Stomach (tissue), 8 donors: ENCODE measurements at regions not wholly inside any gene's neighbourhood (a gene's known extent, or its start where the extent isn't known, plus 50 kb on each side); places are given as distances from the start of the nearest gene placed in this dataset.

ENCODE experiments used
- DNase-seq, 2 donors: peaks; one replicate each; pipeline versions ENCODE4 v3.0.0 to v3.0.0-alpha.2; 2013 to 2019
- H3K27ac ChIP-seq, 5 donors: fragments of 200-600 bp in 4 of 5; sonication (generic) in 4 of 5; one replicate each; pipeline ENCODE4 v1.5.1; 2013 to 2019; ENCODE audit warnings: mild to moderate bottlenecking in 1 of 5, moderate library complexity in 1 of 5
- H3K27me3 ChIP-seq, 3 donors: fragments of 200-600 bp; sonication (generic); one replicate each; pipeline ENCODE4 v1.5.1; 2017 to 2019; ENCODE audit warnings: mixed run types in 1 of 3
- H3K36me3 ChIP-seq, 4 donors: fragments of 200-600 bp; sonication (generic); 1 replicate in 3 of 4; 2 replicates in 1 of 4; pipeline ENCODE4 v1.5.1; 2016 to 2019
- H3K4me1 ChIP-seq, 4 donors: fragments of 200-600 bp; sonication (generic); one replicate each; pipeline ENCODE4 v1.5.1; 2016 to 2019
- H3K4me3 ChIP-seq, 4 donors: fragments of 200-600 bp; sonication (generic) in 3 of 4; one replicate each; pipeline ENCODE4 v1.5.1; 2016 to 2019; ENCODE audit warnings: mild to moderate bottlenecking in 1 of 4
- H3K9me3 ChIP-seq, 4 donors: fragments of 200-600 bp; sonication (generic); one replicate each; pipeline ENCODE4 v1.5.1; 2016 to 2019
- CTCF ChIP-seq, 7 experiments: fragments of 450-650 bp in 4 of 7; fragments of 200-600 bp in 3 of 7; sonication (generic) in 3 of 7; IDR thresholded peaks; one replicate each; pipeline ENCODE4 v1.5.1; 2016 to 2019; ENCODE audit warnings: antibody characterized with exemption in 7 of 7, control low read depth in 2 of 7, mild to moderate bottlenecking in 1 of 7
- EP300 ChIP-seq: sonication (generic); formaldehyde crosslinking; IDR thresholded peaks from one replicate; pipeline ENCODE4 v1.6.1; 2017; ENCODE audit warnings: antibody characterized with exemption
- POLR2A ChIP-seq, 4 donors: fragments of 450-650 bp; IDR thresholded peaks; one replicate each; pipeline ENCODE4 v1.6.1; 2016; ENCODE audit warnings: antibody characterized with exemption in 4 of 4, control low read depth in 2 of 4, mild to moderate bottlenecking in 1 of 4, moderate library complexity in 1 of 4
- POLR2AphosphoS5 ChIP-seq, 3 donors: sonication (generic); formaldehyde crosslinking; IDR thresholded peaks; one replicate each; pipeline ENCODE4 v1.6.1; 2016; ENCODE audit warnings: antibody characterized with exemption in 3 of 3
- WGBS, 5 donors: extraction: QIAGEN DNeasy Blood & Tissue Kit in 3 of 5; methylation state at CpG; one replicate each; pipeline versions ENCODE4 v1.1.5 to v1.1.7; 2013 to 2018; 5-methylcytosine and 5-hydroxymethylcytosine counted together
- intact Hi-C: fragments of 100-400 bp; cut with DNase I; formaldehyde crosslinking; loops from one replicate; pipeline ENCODE4 v1.15.1; 2023; ENCODE audit warnings: low total_unique reads
- donor health status: healthy with polysubstance abuse.
- donor health status: Bipolar disorder and iron deficiency.
- donor health status: healthy.

GRCh38 chr2:81976998-81977397 lies 1672.4 kb upstream of the LRRTM1 start:
- H3K4me3 ChIP-seq = no peak overlapping the region
- H3K27me3 ChIP-seq = no peaks in the 10 kb centered on the region
- intact Hi-C loops = no loop called here
- TF ChIP-seq EP300 (no peak), POLR2AphosphoS5 (IDR thresholded peaks at IDR 0.05) (no peak), CTCF (IDR thresholded peaks at IDR 0.05) (no peak), POLR2A (IDR thresholded peaks at IDR 0.05) (no peak)
- H3K27ac ChIP-seq = no peak overlapping the region
- WGBS, 5 donors = 11 to 53% (median 30%) methylated on average over 1 of the region's 1 CpG
- no peaks in the 10 kb centered on the region for H3K36me3 ChIP-seq
- no peaks in the 10 kb centered on the region for H3K4me1 ChIP-seq
- H3K9me3 ChIP-seq = no peaks in the 10 kb centered on the region
- DNase-seq = peak in 1 of 2 donors; percentile 40

DNA sequence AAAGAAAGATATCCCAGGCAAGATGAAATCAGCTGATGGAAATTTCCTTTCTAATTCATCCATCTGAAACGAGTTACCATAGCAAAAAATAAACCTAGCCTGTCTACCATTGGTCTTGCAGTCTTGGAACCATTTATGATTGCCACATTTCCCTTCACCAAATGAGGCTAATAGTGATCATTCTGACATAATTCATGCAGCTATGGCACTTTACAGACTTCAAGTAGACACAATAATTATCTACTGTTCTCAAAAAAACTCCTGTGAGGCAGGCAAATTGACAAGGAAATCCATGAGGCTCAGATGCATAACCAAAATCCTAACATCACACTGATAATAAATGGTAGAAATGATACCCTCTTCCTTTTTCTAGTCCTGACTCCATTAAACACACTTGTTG lies 1669.7 kb upstream of the LRRTM1 start:
- no peak overlapping the region for H3K4me3 ChIP-seq
- no peak for DNase-seq
- no peaks in the 10 kb centered on the region for H3K4me1 ChIP-seq
- H3K27me3 ChIP-seq = no peaks in the 10 kb centered on the region
- WGBS, 5 donors = 48 to 72% (median 59%) methylated on average over 1 of the region's 1 CpG
- TF ChIP-seq POLR2AphosphoS5 (IDR thresholded peaks at IDR 0.05) = no peak
- no peak for TF ChIP-seq EP300
- TF ChIP-seq CTCF (IDR thresholded peaks at IDR 0.05) = no peak
- no peak for TF ChIP-seq POLR2A (IDR thresholded peaks at IDR 0.05)
- intact Hi-C loops = no loop called here
- H3K27ac ChIP-seq = no peak overlapping the region
- peaks cover 0 to 7% (median 0%) of the 10 kb centered on the region in 4 donors for H3K9me3 ChIP-seq
- H3K36me3 ChIP-seq = no peaks in the 10 kb centered on the region

- Histone ChIP-seq H3K4me1 (no peaks in the 10 kb centered on the region), H3K36me3 (no peaks in the 10 kb centered on the region), H3K27ac (no peak overlapping the region), H3K9me3 (no peaks in the 10 kb centered on the region), H3K27me3 (no peaks in the 10 kb centered on the region), H3K4me3 (no peak overlapping the region)
- DNase-seq = no peak
- intact Hi-C loops = no loop called here
- 85 to 94% (median 91%) methylated on average over 1 of the region's 1 CpG for WGBS, 5 donors
- TF ChIP-seq POLR2A (IDR thresholded peaks at IDR 0.05) (no peak), EP300 (no peak), POLR2AphosphoS5 (IDR thresholded peaks at IDR 0.05) (no peak), CTCF (IDR thresholded peaks at IDR 0.05) (no peak)
Measured at GRCh38 chr2:81942876-81943275, 1638.3 kb upstream of the LRRTM1 start.

GRCh38 chr2:81942136-81942680 lies 1637.7 kb upstream of the LRRTM1 start:
- no peak overlapping the region for H3K27ac ChIP-seq
- no peaks in the 10 kb centered on the region for H3K27me3 ChIP-seq
- peak in 1 of 2 donors; percentile 27 for DNase-seq
- H3K4me1 ChIP-seq = no peaks in the 10 kb centered on the region
- H3K4me3 ChIP-seq = no peak overlapping the region
- intact Hi-C loops = no loop called here
- TF ChIP-seq POLR2A (IDR thresholded peaks at IDR 0.05) = no peak
- no peak for TF ChIP-seq POLR2AphosphoS5 (IDR thresholded peaks at IDR 0.05)
- no peak for TF ChIP-seq EP300
- TF ChIP-seq CTCF (IDR thresholded peaks at IDR 0.05) = no peak
- no peaks in the 10 kb centered on the region for H3K9me3 ChIP-seq
- H3K36me3 ChIP-seq = no peaks in the 10 kb centered on the region
